Endothelial cell of umbilical vein (primary cell): ENCODE measurements at regions not wholly inside any gene's neighbourhood (a gene's known extent, or its start where the extent isn't known, plus 50 kb on each side); places are given as distances from the start of the nearest gene placed in this dataset.

ENCODE experiments used
- BruUV-seq: library from RNA; stranded (reverse); fragments of 400-500 nt; replicated peaks from 2 replicates; lab custom pipeline; 2021; lab: Mats Ljungman, UMichigan
- CTCF ChIA-PET: fragments of 300-600, 350-600 bp; sonication (Branson Sonifier 250); formaldehyde crosslinking; loops from one replicate; lab custom pipeline; 2021; ENCODE audit warnings: antibody characterized with exemption, inconsistent platforms; lab: Charles Lee
- POLR2A ChIA-PET: fragments of 300-600, 350-600 bp; sonication (Branson Sonifier 250); formaldehyde crosslinking; loops from one replicate; lab custom pipeline; 2021; ENCODE audit warnings: antibody characterized with exemption, inconsistent platforms; lab: Charles Lee
- DNase-seq: peaks from one replicate; pipeline ENCODE4 v3.0.0-alpha.2; 2011; ENCODE audit warnings: low read depth, low spot score
- FAIRE-seq: peaks from 2 replicates; lab custom pipeline; 2011; peaks lifted over from hg19 to GRCh38; lab: Jason Lieb, UNC
- H2AFZ ChIP-seq: 2 replicates; pipeline ENCODE4 v1.6.0; 2012; ENCODE audit warnings: low read depth, low read length, control low read depth, inconsistent platforms
- H3K27ac ChIP-seq: 2 replicates; pipeline ENCODE4 v1.5.1; 2011; ENCODE audit warnings: low read depth, mild to moderate bottlenecking, control low read depth, low read length, moderate library complexity; ENCODE audit not compliant: insufficient read depth
- H3K27me3 ChIP-seq, 2 experiments: 2 replicates each; pipeline versions ENCODE4 v1.6.0 to v1.6.1; 2011; ENCODE audit warnings: low read length in 2 of 2, mixed read lengths in 1 of 2; ENCODE audit not compliant: control insufficient read depth in 2 of 2, insufficient read depth in 2 of 2
- H3K36me3 ChIP-seq, 2 experiments: 2 replicates in 1 of 2; 3 replicates in 1 of 2; pipeline ENCODE4 v1.5.1; 2011; ENCODE audit warnings: low read length in 2 of 2, mild to moderate bottlenecking in 1 of 2, moderate library complexity in 1 of 2; ENCODE audit not compliant: control insufficient read depth in 2 of 2, insufficient read depth in 2 of 2; ENCODE audit errors: extremely low read depth in 1 of 2
- H3K4me1 ChIP-seq: 3 replicates; pipeline ENCODE4 v1.5.1; 2011; ENCODE audit warnings: mild to moderate bottlenecking, low read length; ENCODE audit not compliant: control insufficient read depth, insufficient read depth; ENCODE audit errors: extremely low read depth
- H3K4me2 ChIP-seq: 2 replicates; pipeline ENCODE4 v1.6.1; 2011; ENCODE audit warnings: low read length, control low read depth, mixed read lengths; ENCODE audit not compliant: insufficient read depth
- H3K4me3 ChIP-seq, 3 experiments: fragments of 200-600 bp in 1 of 3; sonication (generic), shearing (Covaris generic) in 1 of 3; replicated peaks in 1 of 3; 2 replicates each; pipeline ENCODE4 v1.5.1; 2011 to 2016; ENCODE audit warnings: control low read depth in 3 of 3, low read length in 3 of 3, mild to moderate bottlenecking in 2 of 3, inconsistent platforms in 1 of 3, low read depth in 1 of 3, moderate library complexity in 1 of 3; ENCODE audit not compliant: insufficient read depth in 1 of 3
- H3K79me2 ChIP-seq: 2 replicates; pipeline ENCODE4 v1.6.0; 2012; ENCODE audit warnings: low read length, inconsistent platforms; ENCODE audit not compliant: control insufficient read depth, insufficient read depth
- H3K9ac ChIP-seq: replicated peaks from 2 replicates; pipeline ENCODE3; 2011; ENCODE audit warnings: low read length, control low read depth; ENCODE audit not compliant: insufficient read depth; ENCODE audit errors: extremely low read depth
- H3K9me1 ChIP-seq: replicated peaks from 3 replicates; pipeline ENCODE4 v1.6.0; 2011; ENCODE audit warnings: mild to moderate bottlenecking, low read length; ENCODE audit not compliant: control insufficient read depth, insufficient read depth; ENCODE audit errors: extremely low read depth
- H3K9me3 ChIP-seq: replicated peaks from 2 replicates; pipeline ENCODE4 v1.5.1; 2012; ENCODE audit warnings: low read length, inconsistent platforms; ENCODE audit not compliant: control insufficient read depth, insufficient read depth
- H4K20me1 ChIP-seq: replicated peaks from 2 replicates; pipeline ENCODE3; 2011; ENCODE audit warnings: mild to moderate bottlenecking, low read length; ENCODE audit not compliant: control insufficient read depth, insufficient read depth; ENCODE audit errors: extremely low read depth
- CTCF ChIP-seq, 2 donors: IDR thresholded peaks; 1 replicate in 1 of 2; 2 replicates in 1 of 2; pipeline ENCODE4 v1.5.1; 2011; ENCODE audit warnings: low read length in 2 of 2, mild to moderate bottlenecking in 2 of 2, moderate library complexity in 2 of 2, control low read depth in 1 of 2, inconsistent platforms in 1 of 2, low read depth in 1 of 2; ENCODE audit not compliant: insufficient read depth in 1 of 2; ENCODE audit errors: extremely low read depth in 1 of 2
- EZH2 ChIP-seq: IDR thresholded peaks from 2 replicates; pipeline ENCODE4 v1.6.1; 2012; ENCODE audit warnings: borderline replicate concordance, low read depth, mild to moderate bottlenecking, moderate library complexity, low read length, inconsistent platforms; ENCODE audit not compliant: severe bottlenecking
- FOS ChIP-seq: IDR thresholded peaks from 2 replicates; pipeline ENCODE4 v1.6.1; 2011; ENCODE audit warnings: mild to moderate bottlenecking, low read length, moderate library complexity, borderline replicate concordance; ENCODE audit not compliant: insufficient read depth
- GATA2 ChIP-seq: IDR thresholded peaks from 2 replicates; pipeline ENCODE4 v1.7.0; 2011; ENCODE audit warnings: low read depth, mild to moderate bottlenecking, moderate library complexity, mixed read lengths, low read length; ENCODE audit not compliant: insufficient read length, insufficient read depth
- JUN ChIP-seq: IDR thresholded peaks from 2 replicates; pipeline ENCODE4 v1.6.1; 2011; ENCODE audit warnings: borderline replicate concordance, low read depth; ENCODE audit not compliant: insufficient read length, insufficient read depth
- MAX ChIP-seq: IDR thresholded peaks from 2 replicates; pipeline ENCODE4 v1.6.1; 2011; ENCODE audit not compliant: insufficient read depth, insufficient read length
- MYC ChIP-seq: IDR thresholded peaks from one replicate; pipeline ENCODE4 v1.6.1; 2011; ENCODE audit warnings: mild to moderate bottlenecking, low read depth, low read length
- POLR2A ChIP-seq: IDR thresholded peaks from 2 replicates; pipeline ENCODE4 v1.6.1; 2012; ENCODE audit warnings: low read depth, mild to moderate bottlenecking, control low read depth, low read length
- POLR2AphosphoS5 ChIP-seq: IDR thresholded peaks from 2 replicates; pipeline ENCODE4 v1.6.1; 2012; ENCODE audit warnings: low read depth, mild to moderate bottlenecking, control low read depth, low read length, moderate library complexity; ENCODE audit not compliant: insufficient read depth
- dilution Hi-C: fragments of 300-500 bp; cut with MboI; formaldehyde crosslinking; loops from one replicate; pipeline ENCODE4 v1.15.0; 2019; ENCODE audit warnings: low sequenced_read_pairs; ENCODE audit not compliant: extremely low pct_ligation_motif_present
- intact Hi-C: fragments of 100-400 bp; cut with micrococcal nuclease; formaldehyde crosslinking; loops from one replicate; pipeline ENCODE4 v1.10.0; 2022

- Histone ChIP-seq H3K36me3 (no peaks in the 10 kb centered on the region), H4K20me1 (no peaks in the 10 kb centered on the region), H3K27ac (no peak overlapping the region), H3K9ac (no peak overlapping the region), H3K4me2 (no peak overlapping the region), H3K9me1 (no peaks in the 10 kb centered on the region), H3K9me3 (no peaks in the 10 kb centered on the region), H3K4me3 (no peak overlapping the region), H2AFZ (peak overlapping the region; percentile 55), H3K79me2 (no peaks in the 10 kb centered on the region), H3K27me3 (peaks cover 0 to 3% of the 10 kb centered on the region in 2 experiments), H3K4me1 (no peaks in the 10 kb centered on the region)
- ChIA-PET POLR2A (no interaction called here), CTCF (no interaction called here)
- dilution Hi-C loops, result no loop called here
- BruUV-seq, result no TSS peak
- intact Hi-C loops, result no loop called here
- no peak for FAIRE-seq
- no peak for TF ChIP-seq FOS
- TF ChIP-seq MYC, result no peak
- TF ChIP-seq POLR2AphosphoS5, result no peak
- TF ChIP-seq JUN, result no peak
- TF ChIP-seq MAX, result no peak
- no peak for TF ChIP-seq POLR2A
- TF ChIP-seq EZH2, result no peak
- TF ChIP-seq CTCF (IDR thresholded peaks at IDR 0.05; ENCODE audit: extremely low read depth in 1 of 2, insufficient read depth in 1 of 2, low read depth in 1 of 2, low read length in 2 of 2), result no peak
- no peak for TF ChIP-seq GATA2
- peak; percentile 2 for DNase-seq
Observed at GRCh38 chr1:87902830-87903229, 574.1 kb downstream of the LMO4 start.
